AML-193 (cell line): ENCODE measurements at regions not wholly inside any gene's neighbourhood (a gene's known extent, or its start where the extent isn't known, plus 50 kb on each side); places are given as distances from the start of the nearest gene placed in this dataset.

Experiments
- DNase-seq, 2 experiments: peaks; one replicate each; lab custom pipeline; 2025; lab: John Stamatoyannopoulos, UW

- no peak for DNase-seq
These were observed 57.6 kb upstream of the GRAMD2B start for GRCh38 chr5:126365446-126366198.

DNA sequence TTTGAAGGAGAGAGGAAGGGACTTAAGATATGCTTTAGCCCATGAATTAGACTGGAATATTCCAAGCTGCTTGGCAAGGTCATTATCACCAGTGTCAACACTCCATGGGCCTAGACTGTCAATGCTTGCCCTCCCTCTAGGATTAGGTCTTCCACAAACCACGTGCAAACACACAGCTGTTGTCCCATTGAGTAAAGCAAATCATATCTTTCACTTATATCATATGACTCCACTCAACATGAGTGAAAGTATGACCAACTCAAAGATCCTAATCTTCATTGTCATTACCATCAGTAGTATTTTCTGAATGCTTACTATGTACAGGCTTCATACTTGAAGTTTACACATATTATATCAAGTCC, 57.0 kb upstream of the GRAMD2B start:
- no peak for DNase-seq

DNA sequence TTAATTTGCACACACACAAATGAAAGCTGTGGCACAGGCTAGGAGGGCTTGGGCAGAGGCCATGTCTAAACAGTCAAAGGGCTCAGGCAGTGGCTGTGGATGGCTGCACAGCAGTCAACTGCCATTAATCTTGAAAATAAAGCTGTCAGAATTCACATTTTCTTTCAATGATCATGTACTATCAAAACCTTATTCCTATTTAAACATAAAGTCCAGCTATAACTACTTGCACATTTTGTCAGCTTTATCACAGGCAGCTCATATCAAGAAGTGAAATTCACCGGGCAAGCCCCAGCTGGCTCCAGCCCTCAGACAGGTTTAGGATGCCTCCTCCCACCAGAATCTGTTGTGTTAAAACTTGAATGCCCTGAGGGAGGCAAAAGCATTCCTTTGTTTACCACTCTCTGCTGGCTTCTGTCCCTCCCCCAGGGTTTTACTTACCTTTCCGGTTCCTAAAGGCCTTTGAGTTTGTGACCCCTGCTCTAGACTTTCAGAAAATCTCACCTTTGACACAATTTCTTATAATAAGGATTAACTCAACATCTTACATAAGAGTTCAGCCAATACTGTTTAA, 54.9 kb upstream of the GRAMD2B start:
- DNase-seq, result no peak

DNA sequence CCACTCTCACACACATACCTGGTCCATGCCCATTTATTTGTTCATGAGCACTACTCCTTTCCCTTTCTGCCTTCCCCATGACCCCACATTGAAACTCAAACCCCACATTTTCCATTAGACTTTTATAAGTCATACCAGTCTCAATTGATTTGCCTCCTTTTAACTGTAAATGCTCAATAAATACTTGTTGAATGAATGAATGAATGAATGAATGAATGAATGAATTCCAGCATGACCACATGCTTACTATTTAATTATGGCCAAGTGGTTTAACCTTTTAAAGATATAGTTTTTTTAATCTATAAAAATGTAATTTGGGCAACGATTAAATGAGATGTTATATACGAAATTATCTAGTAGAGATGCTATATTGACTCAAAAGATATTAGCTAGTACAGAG, 54.1 kb upstream of the GRAMD2B start:
- DNase-seq, result no peak

GRCh38 chr5:126369995-126370731, 53.0 kb upstream of the GRAMD2B start:
- no peak for DNase-seq

DNA sequence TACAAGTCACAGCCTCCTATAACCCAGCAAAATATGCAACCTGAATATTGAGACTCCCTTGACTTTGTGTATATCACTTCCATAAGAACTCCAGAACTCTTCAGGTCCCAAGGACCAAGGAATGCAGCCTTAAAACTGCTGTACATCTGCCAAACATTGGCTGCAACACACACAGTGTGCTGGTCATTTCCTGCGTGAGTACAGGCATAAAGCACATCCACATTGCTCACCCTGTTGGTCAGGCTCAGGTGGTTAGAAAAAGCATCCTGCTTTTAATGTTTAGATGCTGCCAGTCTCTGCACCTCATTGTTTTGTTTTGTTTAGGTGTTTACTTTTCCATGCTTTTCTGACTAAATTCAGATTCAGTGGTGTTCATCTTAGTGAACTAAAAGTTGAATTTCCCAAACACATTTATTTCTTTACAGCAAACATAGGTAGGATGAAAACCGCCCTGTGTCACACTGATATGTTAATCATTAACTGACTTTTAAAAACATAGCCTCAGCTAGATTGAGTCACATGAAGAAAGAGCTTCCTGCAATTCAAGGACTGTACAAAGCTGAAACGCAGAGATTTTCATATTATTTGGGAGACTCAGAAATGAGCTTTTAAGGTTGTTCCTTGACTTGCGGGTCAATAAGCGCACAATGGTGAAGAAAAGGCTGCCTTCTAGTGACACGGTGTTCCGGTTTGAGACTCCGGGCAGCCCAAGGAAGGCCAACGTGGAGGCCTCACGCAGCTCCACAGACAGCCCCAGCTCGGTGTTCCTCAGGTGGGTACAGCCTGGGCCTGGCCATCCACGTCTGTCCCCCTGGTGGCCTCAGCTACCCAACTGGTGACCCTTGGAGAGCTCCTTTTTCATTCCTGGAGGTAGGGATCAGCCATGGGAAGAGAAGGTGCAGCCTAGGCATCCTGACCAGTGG, 52.2 kb upstream of the GRAMD2B start:
- no peak for DNase-seq

- no peak for DNase-seq
These were observed 49.7 kb upstream of the GRAMD2B start for GRCh38 chr5:126373375-126374108.
